Colonic mucosa (tissue), 4 donors: ENCODE measurements at regions not wholly inside any gene's neighbourhood (a gene's known extent, or its start where the extent isn't known, plus 50 kb on each side); places are given as distances from the start of the nearest gene placed in this dataset.

Source experiments
- DNase-seq: peaks from one replicate; pipeline ENCODE4 v3.0.0-alpha.2; 2020
- H3K27ac ChIP-seq: fragments of 200-600 bp; one replicate; pipeline ENCODE4 v1.8.0; 2021
- H3K27me3 ChIP-seq: fragments of 200-600 bp; one replicate; pipeline ENCODE4 v1.8.0; 2021
- H3K36me3 ChIP-seq: fragments of 200-600 bp; one replicate; pipeline ENCODE4 v1.8.0; 2021
- H3K4me1 ChIP-seq: fragments of 200-600 bp; one replicate; pipeline ENCODE4 v1.8.0; 2021; ENCODE audit warnings: mild to moderate bottlenecking
- H3K4me3 ChIP-seq: fragments of 200-600 bp; one replicate; pipeline ENCODE4 v1.8.0; 2021
- H3K9ac ChIP-seq, 2 donors: one replicate each; pipeline ENCODE4 v1.7.0; 2013; ENCODE audit warnings: control low read depth in 2 of 2, low read depth in 2 of 2, low read length in 2 of 2
- H3K9me3 ChIP-seq: fragments of 200-600 bp; one replicate; pipeline ENCODE4 v1.8.0; 2021
- intact Hi-C: fragments of 100-400 bp; cut with DNase I; formaldehyde crosslinking; loops from one replicate; pipeline ENCODE4 v1.14.1; 2022
- TF ChIP-seq, protein P1 (sequence below): fragments of 200-600 bp; IDR thresholded peaks from one replicate; pipeline ENCODE4 v1.8.0; 2022; ENCODE audit warnings: antibody characterized with exemption, mild to moderate bottlenecking
- donor health status: healthy.
- donor health status: DM: no; HTN: no; CAD: no.
- donor health status: DM: no; HTN: no; CAD: no.

DNA sequence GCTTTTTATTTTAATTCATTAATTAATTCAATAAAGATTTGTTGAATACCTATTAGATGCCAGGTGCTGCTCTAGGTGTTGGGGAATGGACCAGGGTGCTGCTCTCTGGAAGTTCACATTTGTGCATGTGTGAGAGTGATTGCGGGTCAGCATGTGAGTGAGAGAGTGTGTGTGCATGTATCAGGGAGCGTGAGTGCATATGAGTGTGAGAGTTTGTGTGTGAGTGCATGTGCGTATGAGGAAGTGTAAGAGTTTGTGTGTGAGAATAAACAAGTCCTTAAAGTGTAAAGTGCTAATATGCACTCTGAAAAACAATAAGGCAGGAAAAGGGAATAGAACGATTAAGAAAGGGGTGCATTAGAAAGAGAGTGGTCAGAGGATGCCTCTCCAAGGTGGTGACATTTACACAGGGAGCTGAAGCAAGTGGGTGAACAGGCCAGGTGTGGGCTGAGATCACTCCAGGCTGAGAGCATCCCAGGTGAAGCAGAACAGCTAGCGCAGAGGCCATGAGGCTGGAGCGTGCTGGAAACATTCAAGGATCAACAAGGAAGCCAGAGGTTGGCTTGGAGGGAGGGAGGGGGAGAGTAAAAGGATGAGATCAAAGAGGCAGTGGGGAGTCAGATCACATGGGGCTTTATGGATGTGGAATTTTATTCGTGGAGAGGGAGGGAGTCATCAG lies 50.5 kb upstream of the SLC1A4 start:
- Histone ChIP-seq H3K27me3 (no peaks in the 10 kb centered on the region), H3K4me1 (no peaks in the 10 kb centered on the region), H3K36me3 (no peaks in the 10 kb centered on the region), H3K4me3 (no peak overlapping the region), H3K27ac (no peak overlapping the region), H3K9me3 (no peaks in the 10 kb centered on the region), H3K9ac (no peak overlapping the region)
- TF ChIP-seq, protein P1, sequence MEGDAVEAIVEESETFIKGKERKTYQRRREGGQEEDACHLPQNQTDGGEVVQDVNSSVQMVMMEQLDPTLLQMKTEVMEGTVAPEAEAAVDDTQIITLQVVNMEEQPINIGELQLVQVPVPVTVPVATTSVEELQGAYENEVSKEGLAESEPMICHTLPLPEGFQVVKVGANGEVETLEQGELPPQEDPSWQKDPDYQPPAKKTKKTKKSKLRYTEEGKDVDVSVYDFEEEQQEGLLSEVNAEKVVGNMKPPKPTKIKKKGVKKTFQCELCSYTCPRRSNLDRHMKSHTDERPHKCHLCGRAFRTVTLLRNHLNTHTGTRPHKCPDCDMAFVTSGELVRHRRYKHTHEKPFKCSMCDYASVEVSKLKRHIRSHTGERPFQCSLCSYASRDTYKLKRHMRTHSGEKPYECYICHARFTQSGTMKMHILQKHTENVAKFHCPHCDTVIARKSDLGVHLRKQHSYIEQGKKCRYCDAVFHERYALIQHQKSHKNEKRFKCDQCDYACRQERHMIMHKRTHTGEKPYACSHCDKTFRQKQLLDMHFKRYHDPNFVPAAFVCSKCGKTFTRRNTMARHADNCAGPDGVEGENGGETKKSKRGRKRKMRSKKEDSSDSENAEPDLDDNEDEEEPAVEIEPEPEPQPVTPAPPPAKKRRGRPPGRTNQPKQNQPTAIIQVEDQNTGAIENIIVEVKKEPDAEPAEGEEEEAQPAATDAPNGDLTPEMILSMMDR = no peak
- intact Hi-C loops = no loop called here
- DNase-seq = no peak

DNA sequence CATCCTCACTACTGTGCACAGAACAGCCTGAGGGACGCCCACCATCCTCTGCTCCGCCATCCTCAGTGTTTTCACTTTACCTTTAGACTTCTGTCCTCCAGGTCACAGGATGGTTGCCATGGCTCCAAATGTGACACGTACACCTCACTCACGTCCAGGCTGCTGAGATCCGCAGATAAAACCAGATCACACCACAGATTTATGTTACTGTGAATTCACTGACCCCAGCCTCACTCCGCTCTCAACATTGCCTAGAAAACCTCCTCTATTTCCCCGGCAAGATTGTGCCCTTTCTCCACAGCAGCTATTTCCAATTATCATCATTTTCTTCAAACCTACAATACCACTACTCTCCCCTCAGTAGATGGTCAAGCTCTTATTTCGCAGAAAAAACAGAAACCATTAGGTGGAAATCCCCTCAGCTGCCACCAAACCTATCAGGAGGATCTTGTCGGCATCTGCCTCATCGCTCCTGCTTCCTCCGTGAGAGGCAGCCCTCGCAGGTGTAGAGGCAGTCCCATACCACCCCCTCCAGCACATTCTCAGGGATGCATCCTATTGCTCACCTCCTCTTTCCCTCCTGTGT lies 49.8 kb upstream of the SLC1A4 start:
- Histone ChIP-seq H3K4me1 (no peaks in the 10 kb centered on the region), H3K27me3 (no peaks in the 10 kb centered on the region), H3K4me3 (no peak overlapping the region), H3K9ac (no peak overlapping the region), H3K9me3 (no peaks in the 10 kb centered on the region), H3K36me3 (no peaks in the 10 kb centered on the region), H3K27ac (no peak overlapping the region)
- TF ChIP-seq, protein P1 = no peak
- intact Hi-C loops = no loop called here
- no peak for DNase-seq
